22Rv1 (cell line): ENCODE measurements at regions not wholly inside any gene's neighbourhood (a gene's known extent, or its start where the extent isn't known, plus 50 kb on each side); places are given as distances from the start of the nearest gene placed in this dataset.

ENCODE experiments used
- CTCF ChIP-seq: fragments of 450-650 bp; IDR thresholded peaks from 2 replicates; pipeline ENCODE4 v1.5.1; 2017; ENCODE audit warnings: mild to moderate bottlenecking
- ZFX ChIP-seq: fragments of 450-650 bp; IDR thresholded peaks from 2 replicates; pipeline ENCODE4 v1.6.1; 2017; ENCODE audit warnings: antibody characterized with exemption, borderline replicate concordance

- TF ChIP-seq CTCF (no peak), ZFX (no peak)
Measured at GRCh38 chr13:85223883-85224656, 575.1 kb downstream of the SLITRK6 start.
